GM19240 (cell line): ENCODE measurements at regions not wholly inside any gene's neighbourhood (a gene's known extent, or its start where the extent isn't known, plus 50 kb on each side); places are given as distances from the start of the nearest gene placed in this dataset.
"Not testable (repeated sequence)": the region's sequence is repeated elsewhere in the genome, so short reads cannot be mapped to it uniquely, and the experiment has no call there.

Experiments
- DNase-seq: peaks from one replicate; pipeline ENCODE4 v3.0.0; 2011; ENCODE audit warnings: low spot score; ENCODE audit not compliant: insufficient read length

DNA sequence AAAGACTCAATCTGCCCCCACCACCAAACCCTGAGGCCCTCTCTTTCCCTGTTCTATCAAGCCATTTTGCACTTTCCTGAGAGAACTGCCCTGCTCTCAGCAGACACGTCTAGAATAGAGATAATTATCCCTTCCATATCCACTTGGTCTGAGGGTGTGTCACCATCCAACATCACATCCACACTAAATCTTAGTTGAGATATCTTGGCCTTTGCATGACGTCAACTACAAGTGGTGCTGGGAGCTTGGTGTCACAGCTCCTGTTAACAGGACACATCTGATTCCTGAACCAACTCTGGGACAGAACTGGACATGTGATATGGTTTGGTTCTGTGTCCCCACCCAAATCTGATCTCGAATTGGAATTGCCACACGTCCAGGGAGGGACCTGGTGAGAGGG is 1109.2 kb downstream of the TMEM121 start:
- no peak for DNase-seq

- DNase-seq: not testable (repeated sequence)
Measured at GRCh38 chr14:106638786-106639452, 1112.5 kb downstream of the TMEM121 start.

DNA sequence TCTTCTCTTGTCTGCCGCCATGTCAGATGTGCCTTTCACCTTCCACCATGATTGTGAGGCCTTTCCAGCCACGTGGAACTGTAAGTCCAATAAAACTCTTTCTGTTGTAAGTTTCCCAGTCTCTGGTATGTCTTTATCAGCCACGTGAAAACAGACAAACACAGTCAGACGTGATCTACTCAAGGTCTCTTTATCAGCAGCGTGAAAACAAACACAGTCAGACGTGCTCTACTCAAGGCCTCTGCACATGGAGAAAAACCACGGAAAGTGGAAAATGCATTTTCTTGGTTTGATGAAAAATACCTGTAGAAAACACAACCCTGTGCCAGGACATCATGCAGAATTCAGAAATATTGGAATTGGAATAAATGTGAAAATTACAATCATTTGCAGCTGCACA is 1115.7 kb downstream of the TMEM121 start:
- DNase-seq: no peak

- DNase-seq: not testable (repeated sequence)
Measured at GRCh38 chr14:106642971-106643370, 1116.6 kb downstream of the TMEM121 start.

DNA sequence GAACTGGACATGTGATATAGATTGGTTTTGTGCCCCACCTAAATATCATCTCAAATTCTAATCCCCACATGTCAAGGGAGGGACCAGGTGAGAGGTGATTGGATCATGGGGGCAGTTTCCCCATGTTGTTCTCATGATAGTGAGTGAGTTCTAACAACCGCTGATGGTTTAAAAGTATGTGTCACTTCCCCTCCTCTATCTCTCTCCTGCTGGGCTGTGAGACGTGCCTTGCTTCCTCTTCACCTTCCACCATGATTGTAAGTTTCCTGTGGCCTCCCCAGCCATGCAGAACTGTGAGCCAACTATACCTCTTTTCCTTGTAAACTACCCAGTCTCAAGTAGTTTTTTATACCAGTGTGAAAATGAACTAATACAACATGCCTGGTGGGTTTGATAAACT is 1122.5 kb downstream of the TMEM121 start:
- DNase-seq: not testable (repeated sequence)

DNA sequence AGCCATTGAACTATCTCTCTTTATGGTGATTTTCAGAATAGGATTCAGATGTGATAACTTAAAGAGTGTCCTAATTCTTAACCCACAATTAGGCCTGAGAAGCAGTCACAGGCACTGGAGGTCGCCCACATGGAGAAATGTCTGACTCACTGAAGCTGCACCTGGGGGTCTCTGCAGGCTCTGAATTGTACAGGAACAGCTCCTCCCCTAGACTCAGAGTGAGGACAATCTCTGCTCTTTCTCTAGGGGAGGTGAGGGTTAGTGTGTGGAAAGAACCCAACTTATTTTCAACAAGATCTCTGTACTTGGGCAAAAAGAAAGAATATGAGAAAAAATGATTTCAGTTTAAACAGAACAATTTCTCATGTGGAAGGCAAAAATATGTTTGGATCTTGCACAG is 1124.6 kb downstream of the TMEM121 start:
- no peak for DNase-seq

DNA sequence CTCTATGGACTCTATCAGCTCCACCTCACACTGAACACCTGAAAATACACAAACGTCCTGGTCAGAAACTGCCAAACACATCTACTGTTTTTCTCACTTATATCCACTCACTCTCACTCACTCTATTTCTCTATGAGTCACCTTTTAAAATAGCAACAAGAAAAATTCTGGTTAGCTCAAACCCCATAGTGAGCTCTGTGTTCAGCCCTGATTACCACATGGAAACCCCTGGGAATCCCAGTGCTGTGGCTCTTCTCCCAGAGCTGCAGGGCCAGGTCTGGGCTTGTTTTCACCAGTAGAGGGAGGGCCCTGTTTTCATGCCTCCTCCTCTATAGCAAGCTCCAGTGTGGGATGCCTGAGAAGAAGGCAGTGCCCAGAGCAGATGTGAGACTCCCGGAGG is 1126.1 kb downstream of the TMEM121 start:
- DNase-seq: no peak

DNA sequence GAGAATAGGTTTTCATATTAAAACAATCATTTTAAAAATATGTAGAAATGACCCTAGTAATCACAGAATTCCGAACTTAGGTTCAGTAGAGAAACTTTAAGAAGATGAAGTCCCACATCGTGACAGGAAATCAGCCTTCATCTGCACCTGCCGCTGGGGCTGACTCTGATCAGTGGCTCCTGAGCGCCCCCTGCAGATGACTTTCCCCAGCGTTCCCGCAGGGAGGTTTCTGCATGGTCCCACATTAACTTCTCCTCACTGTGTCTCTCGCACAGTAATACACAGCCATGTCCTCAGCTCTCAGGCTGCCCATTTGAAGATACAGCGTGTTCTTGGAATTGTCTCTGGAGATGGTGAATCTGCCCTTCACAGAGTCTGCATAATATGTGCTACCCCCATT is 1131.1 kb downstream of the TMEM121 start:
- no peak for DNase-seq

- not testable (repeated sequence) for DNase-seq
Measured at GRCh38 chr14:106658066-106658860, 1131.9 kb downstream of the TMEM121 start.

DNA sequence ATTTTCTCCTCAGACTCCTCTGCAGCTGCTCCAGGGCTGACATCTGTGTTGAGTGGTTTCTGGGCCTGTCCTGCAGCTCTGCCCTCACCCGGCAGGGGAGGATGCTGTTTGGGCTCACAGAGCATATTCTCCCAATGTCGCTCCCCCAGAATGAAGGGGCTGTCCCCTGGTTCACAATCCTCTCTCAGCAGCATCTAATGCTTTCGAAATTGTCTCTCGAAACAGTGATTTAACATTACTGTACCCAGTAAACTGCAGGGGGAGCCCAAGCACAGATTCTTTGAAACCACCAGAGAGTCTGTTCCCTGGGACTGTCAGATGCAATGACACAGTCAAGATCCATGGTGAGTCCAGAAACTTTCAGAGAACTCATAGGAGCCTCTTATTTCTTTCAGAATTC is 1135.2 kb downstream of the TMEM121 start:
- DNase-seq: not testable (repeated sequence)

DNA sequence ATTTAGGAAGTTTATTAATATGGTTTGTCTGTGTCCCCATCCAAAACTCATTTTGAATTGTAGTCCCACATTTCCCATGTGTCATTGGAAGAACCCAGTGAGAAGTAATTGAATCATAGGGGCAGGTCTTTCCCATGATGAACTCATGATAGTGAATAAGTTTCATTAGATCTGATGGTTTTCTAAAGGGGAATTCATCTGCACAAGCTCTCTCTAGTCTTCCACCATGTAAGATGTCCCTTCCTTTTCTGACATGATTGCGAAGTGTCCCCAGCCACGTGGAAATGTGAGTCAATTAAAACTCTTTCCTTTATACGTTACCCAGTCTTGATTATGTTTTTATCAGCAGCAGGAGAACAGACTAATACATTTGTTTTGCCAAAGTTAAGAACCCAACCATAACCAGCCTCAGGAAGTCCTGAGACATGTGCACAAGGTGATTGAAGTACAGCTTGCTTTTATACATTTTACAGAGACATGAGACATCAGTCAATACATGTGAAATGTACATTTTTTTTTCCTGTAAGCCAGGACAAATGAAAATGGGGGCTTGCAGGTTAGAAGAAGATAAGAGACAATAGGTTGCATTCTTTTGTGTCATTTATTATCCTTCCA is 1136.7 kb downstream of the TMEM121 start:
- DNase-seq: no peak

DNA sequence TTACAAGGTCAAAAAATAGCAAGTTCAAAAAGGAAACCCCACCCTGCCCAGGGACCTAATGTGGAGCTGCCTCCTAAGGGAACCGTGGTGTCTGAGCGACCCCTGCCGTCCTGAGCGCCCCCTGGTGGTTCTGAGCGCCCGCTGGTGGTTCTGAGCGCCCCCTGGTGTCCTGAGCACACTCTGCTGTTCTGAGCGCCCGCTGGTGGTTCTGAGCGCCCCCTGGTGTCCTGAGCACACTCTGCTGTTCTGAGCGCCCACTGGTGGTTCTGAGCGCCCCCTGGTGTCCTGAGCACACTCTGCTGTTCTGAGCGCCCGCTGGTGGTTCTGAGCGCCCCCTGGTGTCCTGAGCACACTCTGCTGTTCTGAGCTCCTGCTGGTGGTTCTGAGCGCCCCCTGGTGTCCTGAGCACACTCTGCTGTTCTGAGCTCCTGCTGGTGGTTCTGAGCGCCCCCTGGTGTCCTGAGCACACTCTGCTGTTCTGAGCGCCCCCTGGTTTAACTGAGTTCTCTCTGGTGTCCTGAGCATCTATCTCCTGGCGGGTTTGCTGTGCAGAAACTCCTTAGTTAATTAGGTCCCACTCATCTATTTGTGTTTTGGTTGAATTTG is 1137.5 kb downstream of the TMEM121 start:
- not testable (repeated sequence) for DNase-seq

DNA sequence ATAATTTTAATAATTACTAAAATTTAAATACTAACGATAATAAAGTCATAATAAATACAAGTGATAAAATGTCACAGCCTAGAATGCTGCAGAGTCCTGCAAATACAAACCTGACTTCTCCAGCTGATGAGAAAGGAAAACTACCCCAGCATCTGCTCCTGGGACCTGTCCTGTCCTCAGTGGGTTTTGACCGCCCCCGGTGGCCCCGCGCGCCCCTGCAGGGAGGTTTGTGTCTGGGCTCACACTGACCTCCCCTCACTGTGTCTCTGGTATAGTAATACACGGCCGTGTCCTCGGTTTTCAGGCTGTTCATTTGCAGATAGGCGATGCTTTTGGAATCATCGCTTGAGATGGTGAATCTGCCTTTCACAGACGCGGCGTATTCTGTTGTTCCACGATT is 1139.4 kb downstream of the TMEM121 start:
- DNase-seq: no peak

GRCh38 chr14:106666341-106666740 is 1140.0 kb downstream of the TMEM121 start:
- no peak for DNase-seq

DNA sequence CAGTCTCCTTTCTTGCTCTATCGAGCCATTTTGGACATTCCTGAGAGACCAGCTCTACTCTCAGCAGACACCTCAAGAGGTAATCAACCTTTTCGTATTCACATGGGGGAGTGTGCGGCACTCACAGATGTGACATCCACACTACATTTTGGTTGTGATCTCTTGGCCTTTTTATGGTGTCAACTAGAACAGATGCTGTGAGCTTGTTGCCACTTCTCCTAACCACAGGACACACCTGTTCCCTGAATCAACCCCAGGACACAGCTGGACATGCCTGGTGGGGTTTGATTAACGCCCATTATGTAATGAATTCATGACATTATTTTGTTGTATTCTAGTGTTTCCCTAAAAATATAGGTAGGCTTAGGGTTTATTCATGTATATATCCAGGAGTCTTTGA is 1143.6 kb downstream of the TMEM121 start:
- no peak for DNase-seq

GRCh38 chr14:106674093-106674492 is 1147.7 kb downstream of the TMEM121 start:
- DNase-seq: not testable (repeated sequence)

GRCh38 chr14:106674509-106675125 is 1148.2 kb downstream of the TMEM121 start:
- not testable (repeated sequence) for DNase-seq

GRCh38 chr14:106675716-106676115 is 1149.3 kb downstream of the TMEM121 start:
- not testable (repeated sequence) for DNase-seq

GRCh38 chr14:106679776-106680175 is 1153.4 kb downstream of the TMEM121 start:
- DNase-seq: no peak

DNA sequence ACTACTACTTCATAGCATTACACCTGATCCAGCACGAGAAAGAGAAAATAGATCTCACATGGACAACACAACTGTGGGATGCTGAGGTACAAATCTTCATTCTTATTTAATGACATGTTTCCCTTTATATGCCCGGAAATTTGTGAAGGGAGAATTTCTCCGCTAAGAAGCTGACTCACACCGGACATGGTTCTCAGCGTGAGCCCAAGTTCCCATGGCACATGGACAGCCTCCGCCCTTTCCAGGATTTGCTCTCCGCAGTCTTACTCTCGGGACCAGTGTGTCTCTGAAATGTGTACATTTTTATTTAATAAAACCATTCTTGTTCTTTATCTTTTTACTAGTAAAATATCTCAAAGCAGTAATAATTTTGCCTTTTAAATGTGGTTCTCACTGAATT is 1154.8 kb downstream of the TMEM121 start:
- DNase-seq: no peak

- no peak for DNase-seq
Measured at GRCh38 chr14:106681568-106681967, 1155.2 kb downstream of the TMEM121 start.

DNA sequence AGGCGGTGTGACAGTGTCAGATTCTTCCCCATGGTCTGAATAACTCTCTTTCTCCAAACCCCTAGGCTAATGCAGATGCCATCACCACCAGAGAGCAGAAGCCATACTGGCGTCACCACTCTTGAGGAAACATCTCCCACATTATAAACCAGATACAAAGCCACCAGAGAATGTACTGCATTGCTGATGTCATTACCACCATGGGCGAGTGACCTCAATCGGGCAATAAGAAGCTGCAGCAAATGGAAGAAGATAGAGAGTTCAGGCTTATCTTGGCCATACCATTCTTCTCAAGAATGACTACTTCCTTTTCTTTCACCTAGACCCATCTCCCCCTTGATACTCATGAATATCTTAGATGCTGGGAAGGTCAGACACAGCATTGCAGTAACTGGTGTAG is 1157.2 kb downstream of the TMEM121 start:
- no peak for DNase-seq
